NB4 (cell line): ENCODE measurements at regions not wholly inside any gene's neighbourhood (a gene's known extent, or its start where the extent isn't known, plus 50 kb on each side); places are given as distances from the start of the nearest gene placed in this dataset.

Experiments
- MYC ChIP-seq: IDR thresholded peaks from 2 replicates; pipeline ENCODE4 v1.6.1; 2011; ENCODE audit warnings: low read depth, low read length
- POLR2A ChIP-seq: IDR thresholded peaks from 2 replicates; pipeline ENCODE4 v1.6.1; 2011; ENCODE audit warnings: mild to moderate bottlenecking; ENCODE audit not compliant: insufficient read length; ENCODE audit errors: extremely low read depth
- TF ChIP-seq, protein P1 (sequence below): IDR thresholded peaks from one replicate; pipeline ENCODE4 v1.5.1; 2012; ENCODE audit warnings: low read depth, low read length
- TF ChIP-seq, protein P2 (sequence below): IDR thresholded peaks from 2 replicates; pipeline ENCODE4 v1.6.1; 2011; ENCODE audit warnings: low read depth, low read length

DNA sequence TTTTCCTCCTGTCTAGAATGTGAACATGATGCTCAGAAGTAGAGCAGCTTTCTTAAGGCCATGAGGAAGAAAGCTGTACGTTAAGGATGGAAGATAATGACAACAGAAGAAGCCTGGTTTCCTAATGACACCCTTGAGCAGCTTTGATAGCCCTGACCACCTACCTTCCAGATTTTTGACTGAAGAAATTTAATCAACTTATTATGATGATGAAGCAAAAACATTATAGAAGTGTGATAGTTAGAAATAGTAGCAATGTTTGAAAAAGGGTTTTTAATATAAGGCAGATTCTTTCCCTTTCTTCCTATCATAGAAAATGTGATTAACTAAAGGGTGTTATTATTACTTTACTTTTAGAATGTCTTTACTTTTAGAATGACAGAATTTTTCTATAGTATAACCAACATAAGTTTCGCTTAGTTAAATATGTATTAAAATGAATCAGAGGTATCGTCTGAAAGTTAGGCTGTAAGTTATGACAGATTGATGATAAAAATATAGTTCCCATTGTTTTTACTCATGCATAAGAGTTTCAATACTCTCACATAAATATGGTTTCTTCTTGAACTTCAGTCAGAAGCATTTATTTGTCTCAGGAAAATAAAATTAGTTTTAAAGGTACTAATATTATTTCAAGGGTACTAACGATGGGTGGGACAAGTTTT, 50.1 kb upstream of the PPFIA2 start:
- TF ChIP-seq POLR2A (no peak), MYC (no peak)
- TF ChIP-seq, protein P1, sequence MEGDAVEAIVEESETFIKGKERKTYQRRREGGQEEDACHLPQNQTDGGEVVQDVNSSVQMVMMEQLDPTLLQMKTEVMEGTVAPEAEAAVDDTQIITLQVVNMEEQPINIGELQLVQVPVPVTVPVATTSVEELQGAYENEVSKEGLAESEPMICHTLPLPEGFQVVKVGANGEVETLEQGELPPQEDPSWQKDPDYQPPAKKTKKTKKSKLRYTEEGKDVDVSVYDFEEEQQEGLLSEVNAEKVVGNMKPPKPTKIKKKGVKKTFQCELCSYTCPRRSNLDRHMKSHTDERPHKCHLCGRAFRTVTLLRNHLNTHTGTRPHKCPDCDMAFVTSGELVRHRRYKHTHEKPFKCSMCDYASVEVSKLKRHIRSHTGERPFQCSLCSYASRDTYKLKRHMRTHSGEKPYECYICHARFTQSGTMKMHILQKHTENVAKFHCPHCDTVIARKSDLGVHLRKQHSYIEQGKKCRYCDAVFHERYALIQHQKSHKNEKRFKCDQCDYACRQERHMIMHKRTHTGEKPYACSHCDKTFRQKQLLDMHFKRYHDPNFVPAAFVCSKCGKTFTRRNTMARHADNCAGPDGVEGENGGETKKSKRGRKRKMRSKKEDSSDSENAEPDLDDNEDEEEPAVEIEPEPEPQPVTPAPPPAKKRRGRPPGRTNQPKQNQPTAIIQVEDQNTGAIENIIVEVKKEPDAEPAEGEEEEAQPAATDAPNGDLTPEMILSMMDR = no peak
- TF ChIP-seq, protein P2, sequence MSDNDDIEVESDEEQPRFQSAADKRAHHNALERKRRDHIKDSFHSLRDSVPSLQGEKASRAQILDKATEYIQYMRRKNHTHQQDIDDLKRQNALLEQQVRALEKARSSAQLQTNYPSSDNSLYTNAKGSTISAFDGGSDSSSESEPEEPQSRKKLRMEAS = no peak
